Naive thymus-derived CD4-positive, alpha-beta T cell (primary cell): ENCODE measurements at regions not wholly inside any gene's neighbourhood (a gene's known extent, or its start where the extent isn't known, plus 50 kb on each side); places are given as distances from the start of the nearest gene placed in this dataset.

ENCODE experiments used
- ATAC-seq: fragments of 150-1000 bp; cut with Tn5 transposase; 2 replicates; pipeline ENCODE4 v1.10.0; 2021; ENCODE audit warnings: mild to moderate bottlenecking, moderate library complexity
- CTCF ChIA-PET: fragments of 350-600 bp; sonication (Branson Sonifier 250); formaldehyde crosslinking; loops from one replicate; lab custom pipeline; 2021; ENCODE audit warnings: antibody characterized with exemption; lab: Charles Lee
- POLR2A ChIA-PET: fragments of 350-600 bp; sonication (Branson Sonifier 250); formaldehyde crosslinking; loops from one replicate; lab custom pipeline; 2021; ENCODE audit warnings: antibody characterized with exemption, inconsistent platforms; lab: Charles Lee
- DNase-seq, 9 donors: peaks; one replicate each; pipeline versions ENCODE4 v3.0.0 to v3.0.0-alpha.2; 2020 to 2022; ENCODE audit warnings: mixed read lengths in 1 of 9
- H3K27ac ChIP-seq: one replicate; pipeline ENCODE4 v1.7.0; 2013; ENCODE audit warnings: mild to moderate bottlenecking, low read depth, low read length, moderate library complexity
- H3K27me3 ChIP-seq, 2 donors: one replicate each; pipeline ENCODE4 v1.7.0; 2013; ENCODE audit warnings: low read length in 2 of 2, mild to moderate bottlenecking in 2 of 2, moderate library complexity in 2 of 2; ENCODE audit not compliant: control insufficient read depth in 2 of 2, insufficient read depth in 2 of 2
- H3K36me3 ChIP-seq, 3 experiments: 1 replicate in 2 of 3; 2 replicates in 1 of 3; pipeline ENCODE4 v1.7.0; 2013; ENCODE audit warnings: low read length in 3 of 3, mild to moderate bottlenecking in 3 of 3, moderate library complexity in 1 of 3; ENCODE audit not compliant: insufficient read depth in 3 of 3, control insufficient read depth in 2 of 3
- H3K4me1 ChIP-seq, 2 donors: one replicate each; pipeline ENCODE4 v1.7.0; 2013; ENCODE audit warnings: low read length in 2 of 2, mild to moderate bottlenecking in 2 of 2, moderate library complexity in 1 of 2; ENCODE audit not compliant: control insufficient read depth in 2 of 2, insufficient read depth in 2 of 2
- H3K4me3 ChIP-seq: 2 replicates; pipeline ENCODE4 v1.7.0; 2013; ENCODE audit warnings: mild to moderate bottlenecking, low read length
- H3K9me3 ChIP-seq, 3 experiments: 1 replicate in 2 of 3; 2 replicates in 1 of 3; pipeline ENCODE4 v1.7.0; 2013; ENCODE audit warnings: low read length in 3 of 3; ENCODE audit not compliant: control insufficient read depth in 2 of 3
- H3K27ac Mint-ChIP-seq, 9 donors: one replicate each; pipeline ENCODE4 v1.8.0; 2020 to 2022; ENCODE audit warnings: mixed read lengths in 9 of 9, mild to moderate bottlenecking in 8 of 9, moderate library complexity in 5 of 9, inconsistent platforms in 2 of 9
- H3K27me3 Mint-ChIP-seq, 5 donors: one replicate each; pipeline ENCODE4 v1.8.0; 2021 to 2022; ENCODE audit warnings: mixed read lengths in 5 of 5, mild to moderate bottlenecking in 1 of 5
- H3K36me3 Mint-ChIP-seq, 5 donors: one replicate each; pipeline ENCODE4 v1.8.0; 2020 to 2022; ENCODE audit warnings: mixed read lengths in 5 of 5, mild to moderate bottlenecking in 3 of 5, inconsistent platforms in 1 of 5
- H3K4me1 Mint-ChIP-seq, 7 donors: one replicate each; pipeline ENCODE4 v1.8.0; 2020 to 2022; ENCODE audit warnings: mixed read lengths in 7 of 7, mild to moderate bottlenecking in 3 of 7, inconsistent platforms in 1 of 7
- H3K4me3 Mint-ChIP-seq, 10 donors: one replicate each; pipeline ENCODE4 v1.8.0; 2020 to 2022; ENCODE audit warnings: mild to moderate bottlenecking in 10 of 10, mixed read lengths in 10 of 10, moderate library complexity in 6 of 10, inconsistent platforms in 2 of 10
- H3K9me3 Mint-ChIP-seq, 11 donors: one replicate each; pipeline ENCODE4 v1.8.0; 2020 to 2022; ENCODE audit warnings: mixed read lengths in 11 of 11, mild to moderate bottlenecking in 4 of 11, inconsistent platforms in 1 of 11, moderate library complexity in 1 of 11
- intact Hi-C, 2 donors: fragments of 100-400 bp; cut with micrococcal nuclease; formaldehyde crosslinking; loops; one replicate each; pipeline ENCODE4 v1.15.1; 2023

GRCh38 chr18:8965398-8965797, 137.1 kb upstream of the NDUFV2 start:
- H3K27ac Mint-ChIP-seq = no peak overlapping the region
- H3K36me3 Mint-ChIP-seq = no peaks in the 10 kb centered on the region
- ChIA-PET CTCF (no interaction called here), POLR2A (no interaction called here)
- Histone ChIP-seq H3K9me3 (no peaks in the 10 kb centered on the region), H3K36me3 (no peaks in the 10 kb centered on the region), H3K4me1 (no peaks in the 10 kb centered on the region), H3K4me3 (no peak overlapping the region), H3K27ac (no peak overlapping the region), H3K27me3 (no peaks in the 10 kb centered on the region)
- intact Hi-C loops = no loop called here
- H3K4me3 Mint-ChIP-seq = no peak overlapping the region
- H3K27me3 Mint-ChIP-seq = peaks cover 0 to 11% (median 0%) of the 10 kb centered on the region in 5 donors
- ATAC-seq (no peak), DNase-seq (no peak)
- H3K9me3 Mint-ChIP-seq = no peaks in the 10 kb centered on the region
- H3K4me1 Mint-ChIP-seq = peaks cover 0 to 5% (median 0%) of the 10 kb centered on the region in 7 donors

- Histone ChIP-seq H3K4me3 (no peak overlapping the region), H3K27ac (no peak overlapping the region), H3K36me3 (no peaks in the 10 kb centered on the region), H3K27me3 (no peaks in the 10 kb centered on the region), H3K4me1 (no peaks in the 10 kb centered on the region), H3K9me3 (no peaks in the 10 kb centered on the region)
- no peaks in the 10 kb centered on the region for H3K36me3 Mint-ChIP-seq
- ATAC-seq = peak; percentile 41
- no peak overlapping the region for H3K27ac Mint-ChIP-seq
- no peak for DNase-seq
- ChIA-PET POLR2A (no interaction called here), CTCF (no interaction called here)
- peaks cover 0 to 11% (median 0%) of the 10 kb centered on the region in 5 donors for H3K27me3 Mint-ChIP-seq
- intact Hi-C loops = no loop called here
- no peak overlapping the region for H3K4me3 Mint-ChIP-seq
- peaks cover 0 to 5% (median 0%) of the 10 kb centered on the region in 7 donors for H3K4me1 Mint-ChIP-seq
- H3K9me3 Mint-ChIP-seq = no peaks in the 10 kb centered on the region
Observed at GRCh38 chr18:8966821-8967220, 135.7 kb upstream of the NDUFV2 start.

- no peak for ATAC-seq
- Mint-ChIP-seq H3K36me3 (no peaks in the 10 kb centered on the region), H3K9me3 (peaks cover 0 to under 1% (median 0%) of the 10 kb centered on the region in 11 donors), H3K27me3 (peaks cover 0 to 12% (median under 1%) of the 10 kb centered on the region in 5 donors), H3K4me1 (peaks cover 0 to 5% (median 0%) of the 10 kb centered on the region in 7 donors), H3K4me3 (no peak overlapping the region), H3K27ac (no peak overlapping the region)
- H3K36me3 ChIP-seq = no peaks in the 10 kb centered on the region
- H3K4me3 ChIP-seq = no peak overlapping the region
- H3K9me3 ChIP-seq = no peaks in the 10 kb centered on the region
- no peak for DNase-seq
- H3K4me1 ChIP-seq = no peaks in the 10 kb centered on the region
- ChIA-PET CTCF (no interaction called here), POLR2A (no interaction called here)
- H3K27me3 ChIP-seq = no peaks in the 10 kb centered on the region
- no peak overlapping the region for H3K27ac ChIP-seq
- intact Hi-C loops = no loop called here
Observed at GRCh38 chr18:8967573-8967972, 134.9 kb upstream of the NDUFV2 start.

GRCh38 chr18:8969639-8970390, 132.7 kb upstream of the NDUFV2 start:
- H3K36me3 ChIP-seq = no peaks in the 10 kb centered on the region
- no peak overlapping the region for H3K4me3 ChIP-seq
- Mint-ChIP-seq H3K36me3 (peaks cover 0 to 6% (median 0%) of the 10 kb centered on the region in 5 donors), H3K9me3 (peaks cover 0 to 7% (median 2%) of the 10 kb centered on the region in 11 donors), H3K4me1 (no peaks in the 10 kb centered on the region), H3K27ac (no peak overlapping the region), H3K27me3 (peaks cover 4 to 23% (median 8%) of the 10 kb centered on the region in 5 donors), H3K4me3 (no peak overlapping the region)
- intact Hi-C loops = no loop called here
- no peak for DNase-seq
- no peak overlapping the region for H3K27ac ChIP-seq
- H3K4me1 ChIP-seq = no peaks in the 10 kb centered on the region
- CTCF ChIA-PET = no interaction called here
- H3K9me3 ChIP-seq = no peaks in the 10 kb centered on the region
- no peaks in the 10 kb centered on the region for H3K27me3 ChIP-seq
- POLR2A ChIA-PET = no interaction called here
- ATAC-seq = no peak

GRCh38 chr18:8970843-8971242, 131.7 kb upstream of the NDUFV2 start:
- Mint-ChIP-seq H3K27ac (no peak overlapping the region), H3K9me3 (peaks cover 0 to 7% (median 2%) of the 10 kb centered on the region in 11 donors), H3K4me1 (no peaks in the 10 kb centered on the region), H3K27me3 (peaks cover 4 to 23% (median 8%) of the 10 kb centered on the region in 5 donors), H3K4me3 (no peak overlapping the region), H3K36me3 (peaks cover 0 to 6% (median 0%) of the 10 kb centered on the region in 5 donors)
- intact Hi-C loops = no loop called here
- Histone ChIP-seq H3K9me3 (no peaks in the 10 kb centered on the region), H3K36me3 (no peaks in the 10 kb centered on the region), H3K27me3 (no peaks in the 10 kb centered on the region), H3K4me1 (no peaks in the 10 kb centered on the region), H3K27ac (no peak overlapping the region), H3K4me3 (no peak overlapping the region)
- ChIA-PET CTCF (no interaction called here), POLR2A (no interaction called here)
- ATAC-seq = no peak
- DNase-seq = no peak

GRCh38 chr18:8972116-8972515, 130.4 kb upstream of the NDUFV2 start:
- Histone ChIP-seq H3K36me3 (no peaks in the 10 kb centered on the region), H3K9me3 (no peaks in the 10 kb centered on the region), H3K27me3 (no peaks in the 10 kb centered on the region), H3K27ac (no peak overlapping the region), H3K4me3 (no peak overlapping the region), H3K4me1 (no peaks in the 10 kb centered on the region)
- intact Hi-C loops = no loop called here
- Mint-ChIP-seq H3K4me3 (no peak overlapping the region), H3K4me1 (no peaks in the 10 kb centered on the region), H3K27me3 (peaks cover 4 to 15% (median 8%) of the 10 kb centered on the region in 5 donors), H3K9me3 (peaks cover 0 to 7% (median 2%) of the 10 kb centered on the region in 11 donors), H3K27ac (no peak overlapping the region), H3K36me3 (peaks cover 0 to 6% (median 0%) of the 10 kb centered on the region in 5 donors)
- ChIA-PET CTCF (no interaction called here), POLR2A (no interaction called here)
- no peak for DNase-seq
- no peak for ATAC-seq

GRCh38 chr18:8974279-8974678, 128.2 kb upstream of the NDUFV2 start:
- Mint-ChIP-seq H3K36me3 (peaks cover 0 to 6% (median 0%) of the 10 kb centered on the region in 5 donors), H3K9me3 (peaks cover 0 to 7% (median 2%) of the 10 kb centered on the region in 11 donors), H3K27ac (no peak overlapping the region), H3K4me3 (no peak overlapping the region), H3K4me1 (peaks cover 0 to 1% (median 0%) of the 10 kb centered on the region in 7 donors), H3K27me3 (peaks cover 4 to 16% (median 8%) of the 10 kb centered on the region in 5 donors)
- Histone ChIP-seq H3K27ac (no peak overlapping the region), H3K36me3 (no peaks in the 10 kb centered on the region), H3K4me3 (no peak overlapping the region), H3K27me3 (no peaks in the 10 kb centered on the region), H3K4me1 (no peaks in the 10 kb centered on the region), H3K9me3 (no peaks in the 10 kb centered on the region)
- POLR2A ChIA-PET = no interaction called here
- ATAC-seq = no peak
- intact Hi-C loops = no loop called here
- no peak for DNase-seq
- CTCF ChIA-PET = no interaction called here
